ENCODE measurements at regions not wholly inside any gene's neighbourhood (a gene's known extent, or its start where the extent isn't known, plus 50 kb on each side); places are given as distances from the start of the nearest gene placed in this dataset.

DNA sequence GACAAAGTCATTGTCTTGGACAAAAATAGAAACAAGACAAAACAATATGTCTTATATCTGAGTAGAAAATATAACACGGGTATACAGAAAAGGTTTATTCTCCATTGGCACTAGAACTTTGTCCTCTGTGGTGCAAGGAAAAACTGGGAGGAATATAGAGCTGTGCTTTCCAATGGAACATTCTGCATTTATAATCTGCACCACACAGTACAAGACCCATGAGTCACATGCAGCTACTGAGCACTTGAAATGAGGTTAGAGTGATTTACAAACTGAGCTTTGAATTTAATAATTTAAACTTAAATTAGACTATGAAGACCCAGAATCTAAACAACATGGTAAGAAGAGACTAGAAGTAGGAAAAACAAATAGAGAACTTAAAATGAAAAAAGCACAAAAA lies 86.1 kb downstream of the RAP2A start:
- no peak overlapping the region for H3K4me3 ChIP-seq (ENCODE audit: low read depth, low read length)
- no peak for DNase-seq (ENCODE audit: low read depth)
- TF ChIP-seq, protein P1, sequence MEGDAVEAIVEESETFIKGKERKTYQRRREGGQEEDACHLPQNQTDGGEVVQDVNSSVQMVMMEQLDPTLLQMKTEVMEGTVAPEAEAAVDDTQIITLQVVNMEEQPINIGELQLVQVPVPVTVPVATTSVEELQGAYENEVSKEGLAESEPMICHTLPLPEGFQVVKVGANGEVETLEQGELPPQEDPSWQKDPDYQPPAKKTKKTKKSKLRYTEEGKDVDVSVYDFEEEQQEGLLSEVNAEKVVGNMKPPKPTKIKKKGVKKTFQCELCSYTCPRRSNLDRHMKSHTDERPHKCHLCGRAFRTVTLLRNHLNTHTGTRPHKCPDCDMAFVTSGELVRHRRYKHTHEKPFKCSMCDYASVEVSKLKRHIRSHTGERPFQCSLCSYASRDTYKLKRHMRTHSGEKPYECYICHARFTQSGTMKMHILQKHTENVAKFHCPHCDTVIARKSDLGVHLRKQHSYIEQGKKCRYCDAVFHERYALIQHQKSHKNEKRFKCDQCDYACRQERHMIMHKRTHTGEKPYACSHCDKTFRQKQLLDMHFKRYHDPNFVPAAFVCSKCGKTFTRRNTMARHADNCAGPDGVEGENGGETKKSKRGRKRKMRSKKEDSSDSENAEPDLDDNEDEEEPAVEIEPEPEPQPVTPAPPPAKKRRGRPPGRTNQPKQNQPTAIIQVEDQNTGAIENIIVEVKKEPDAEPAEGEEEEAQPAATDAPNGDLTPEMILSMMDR (IDR thresholded peaks at IDR 0.05; ENCODE audit: insufficient read depth, low read depth, low read length, missing control alignments), result no peak

DNA sequence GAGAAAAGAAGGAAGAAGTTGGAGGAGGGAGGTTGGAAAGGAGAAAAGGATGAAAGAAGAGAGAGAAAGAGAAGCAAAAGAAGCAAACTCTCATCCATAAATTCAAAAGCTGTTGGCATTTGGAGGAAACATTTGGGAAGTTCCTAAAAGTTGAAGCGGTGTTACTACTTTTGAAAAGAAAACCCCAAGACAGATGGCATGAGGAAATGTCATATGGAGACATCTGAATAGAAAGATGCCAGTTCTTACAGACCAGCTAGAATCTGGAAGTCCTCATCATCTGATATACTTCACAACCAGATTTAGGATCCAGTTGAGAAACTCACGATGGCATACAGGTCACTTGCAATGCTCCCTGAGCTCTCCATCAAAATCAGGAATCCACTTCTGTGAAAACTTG lies 86.9 kb downstream of the RAP2A start:
- TF ChIP-seq, protein P1 (IDR thresholded peaks at IDR 0.05; ENCODE audit: insufficient read depth, low read depth, low read length, missing control alignments), result no peak
- no peak for DNase-seq (ENCODE audit: low read depth)
- no peak overlapping the region for H3K4me3 ChIP-seq (ENCODE audit: low read depth, low read length)

DNA sequence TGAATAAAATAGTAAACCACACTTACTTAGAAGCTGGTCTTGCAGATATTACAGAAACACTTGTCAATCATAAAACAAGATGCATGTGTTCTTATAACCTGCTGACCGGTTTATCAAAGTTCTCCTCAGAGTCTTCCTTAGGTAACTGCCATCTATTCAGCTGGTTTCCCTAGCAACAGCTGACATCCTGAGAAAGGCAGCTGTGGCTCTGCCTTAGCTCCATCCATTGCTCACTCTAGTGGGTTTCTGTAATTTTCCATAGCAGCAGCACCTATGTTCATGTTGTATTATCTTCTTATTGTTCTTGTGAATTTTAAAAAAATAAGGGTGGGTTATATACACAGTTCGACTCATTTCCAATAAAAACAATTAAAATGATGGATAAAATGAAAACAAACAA lies 87.8 kb downstream of the RAP2A start:
- H3K4me3 ChIP-seq (ENCODE audit: low read depth, low read length), result no peak overlapping the region
- TF ChIP-seq, protein P1 (IDR thresholded peaks at IDR 0.05; ENCODE audit: insufficient read depth, low read depth, low read length, missing control alignments), result no peak
- DNase-seq (ENCODE audit: low read depth), result no peak

DNA sequence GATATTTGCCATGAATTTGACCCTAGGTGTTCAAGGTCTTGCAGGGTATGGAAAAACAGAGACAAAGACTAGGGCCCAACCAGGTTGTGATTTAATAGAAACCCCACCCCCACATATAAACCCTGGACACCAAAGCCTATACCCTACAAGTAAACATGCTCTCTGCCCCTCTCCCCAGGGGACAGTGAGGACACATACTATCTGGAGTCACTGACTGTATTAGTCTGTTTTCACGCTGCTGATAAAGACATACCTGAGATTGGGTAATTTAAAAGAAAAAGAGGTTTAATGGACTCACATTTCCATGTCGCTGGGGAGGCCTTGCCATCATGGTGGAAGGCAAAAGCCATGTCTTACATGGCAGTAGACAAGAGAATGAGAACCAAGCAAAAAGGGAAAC lies 88.3 kb downstream of the RAP2A start:
- no peak for DNase-seq (ENCODE audit: low read depth)
- H3K4me3 ChIP-seq (ENCODE audit: low read depth, low read length), result no peak overlapping the region
- TF ChIP-seq, protein P1 (IDR thresholded peaks at IDR 0.05; ENCODE audit: insufficient read depth, low read depth, low read length, missing control alignments), result no peak

DNA sequence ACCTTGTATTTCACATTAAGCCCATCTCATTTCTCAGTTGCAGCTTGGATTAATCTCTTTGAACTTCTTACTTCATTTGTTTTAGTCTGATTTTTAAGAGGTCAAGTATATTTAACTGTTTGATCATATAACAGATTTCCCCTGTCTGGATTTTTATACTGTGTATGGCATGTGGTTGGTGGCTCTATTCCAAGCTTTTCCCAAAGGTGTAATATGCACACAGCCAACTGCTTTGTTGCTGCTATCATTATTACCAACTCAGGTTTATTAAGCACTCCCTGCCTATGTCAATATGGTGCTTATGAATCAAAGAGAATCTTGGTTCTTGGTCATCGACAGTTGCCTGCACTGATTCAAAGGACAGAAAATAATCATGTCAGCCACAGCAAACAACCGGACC lies 92.6 kb downstream of the RAP2A start:
- H3K4me3 ChIP-seq (ENCODE audit: low read depth, low read length), result no peak overlapping the region
- TF ChIP-seq, protein P1 (IDR thresholded peaks at IDR 0.05; ENCODE audit: insufficient read depth, low read depth, low read length, missing control alignments), result no peak
- no peak for DNase-seq (ENCODE audit: low read depth)

DNA sequence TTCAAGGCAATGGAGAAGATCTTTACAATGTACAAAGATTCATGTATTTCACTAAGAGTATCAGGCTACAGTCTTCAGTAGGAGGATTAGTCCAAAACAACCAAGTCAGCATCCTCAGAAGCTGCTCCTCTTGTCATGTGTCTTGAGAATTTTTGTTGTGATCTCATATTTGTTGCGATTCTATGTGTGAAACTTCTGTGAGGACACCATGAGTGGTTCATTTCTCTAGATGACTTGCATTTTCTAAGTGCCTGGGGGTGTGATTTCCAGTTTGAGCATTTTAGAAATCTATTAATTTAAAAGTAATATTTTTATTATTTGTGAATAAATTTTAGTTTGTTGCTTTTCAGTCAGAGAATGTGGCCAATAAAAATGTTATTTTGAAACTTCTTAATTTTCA lies 94.5 kb downstream of the RAP2A start:
- DNase-seq (ENCODE audit: low read depth), result peak; percentile 21
- TF ChIP-seq, protein P1 (IDR thresholded peaks at IDR 0.05; ENCODE audit: insufficient read depth, low read depth, low read length, missing control alignments), result no peak
- H3K4me3 ChIP-seq (ENCODE audit: low read depth, low read length), result no peak overlapping the region

DNA sequence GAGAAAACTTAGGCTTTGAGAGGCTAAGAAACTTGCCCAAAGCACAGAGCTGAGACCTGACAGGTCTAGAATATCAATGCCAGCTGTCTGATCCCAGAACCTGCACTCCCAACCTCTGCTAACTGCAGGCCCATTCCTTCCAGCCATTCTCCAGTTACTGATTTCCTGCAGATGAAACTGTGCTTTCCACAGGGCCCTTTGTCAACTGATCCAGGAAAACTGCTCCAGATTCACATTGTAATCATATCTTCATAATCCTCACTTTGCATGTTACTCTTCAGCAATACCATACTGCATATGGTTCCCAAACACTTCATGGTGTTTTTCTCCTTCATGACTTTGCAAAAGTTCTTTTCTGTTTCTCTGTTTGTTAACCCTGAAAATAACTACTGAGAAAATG lies 100.6 kb downstream of the RAP2A start:
- no peak overlapping the region for H3K4me3 ChIP-seq (ENCODE audit: low read depth, low read length)
- TF ChIP-seq, protein P1 (IDR thresholded peaks at IDR 0.05; ENCODE audit: insufficient read depth, low read depth, low read length, missing control alignments), result no peak
- DNase-seq (ENCODE audit: low read depth), result no peak
